OCI-LY7 (cell line): ENCODE measurements at regions not wholly inside any gene's neighbourhood (a gene's known extent, or its start where the extent isn't known, plus 50 kb on each side); places are given as distances from the start of the nearest gene placed in this dataset.

Experiments
- BruUV-seq: library from RNA; stranded (reverse); fragments of 400-500 nt; replicated peaks from 2 replicates; lab custom pipeline; 2021; lab: Mats Ljungman, UMichigan
- CTCF ChIA-PET: fragments of 300-600 bp; sonication (Branson Sonifier 250); formaldehyde crosslinking; loops from one replicate; lab custom pipeline; 2022; ENCODE audit warnings: antibody characterized with exemption; ENCODE audit not compliant: unreplicated experiment; lab: Charles Lee
- POLR2A ChIA-PET: fragments of 300-600 bp; sonication (Branson Sonifier 250); formaldehyde crosslinking; loops from one replicate; lab custom pipeline; 2022; ENCODE audit warnings: antibody characterized with exemption; lab: Charles Lee
- DNase-seq: peaks from one replicate; pipeline ENCODE4 v3.0.0-alpha.2; 2015; ENCODE audit warnings: low spot score
- H2AFZ ChIP-seq: fragments of 200-600 bp; sonication (generic), shearing (Covaris generic); 2 replicates; pipeline ENCODE4 v1.6.1; 2014; ENCODE audit warnings: mild to moderate bottlenecking, antibody characterized with exemption, low read length, moderate library complexity
- H3K27ac ChIP-seq: fragments of 200-600 bp; sonication (generic); 2 replicates; pipeline ENCODE4 v1.5.1; 2014; ENCODE audit warnings: mixed run types, low read depth, mild to moderate bottlenecking, moderate library complexity, low read length, inconsistent platforms; ENCODE audit not compliant: poor library complexity, severe bottlenecking
- H3K36me3 ChIP-seq: fragments of 200-600 bp; sonication (generic); 2 replicates; pipeline ENCODE4 v1.6.1; 2014; ENCODE audit warnings: mild to moderate bottlenecking, antibody characterized with exemption, low read length, moderate library complexity, mixed read lengths; ENCODE audit not compliant: insufficient read depth
- H3K4me1 ChIP-seq: fragments of 200-600 bp; sonication (generic); 2 replicates; pipeline ENCODE4 v1.5.1; 2014; ENCODE audit warnings: mild to moderate bottlenecking, low read length; ENCODE audit not compliant: insufficient read depth, poor library complexity, severe bottlenecking
- H3K4me2 ChIP-seq: fragments of 200-600 bp; sonication (generic); 2 replicates; pipeline ENCODE4 v1.6.1; 2014; ENCODE audit warnings: mild to moderate bottlenecking, low read length
- H3K4me3 ChIP-seq: fragments of 200-600 bp; sonication (generic); 2 replicates; pipeline ENCODE4 v1.5.1; 2014; ENCODE audit warnings: mild to moderate bottlenecking, low read depth, low read length; ENCODE audit not compliant: poor library complexity, severe bottlenecking
- H3K79me2 ChIP-seq: fragments of 200-600 bp; sonication (generic); 2 replicates; pipeline ENCODE4 v1.6.1; 2016; ENCODE audit warnings: low read depth, mild to moderate bottlenecking, low read length, moderate library complexity, mixed read lengths; ENCODE audit not compliant: insufficient read depth
- H3K9me2 ChIP-seq: fragments of 200-600 bp; sonication (generic); 2 replicates; pipeline ENCODE4 v1.6.1; 2016; ENCODE audit warnings: mild to moderate bottlenecking, low read length, mixed read lengths; ENCODE audit not compliant: insufficient read depth
- H3K9me3 ChIP-seq: fragments of 200-600 bp; sonication (generic); 2 replicates; pipeline ENCODE4 v1.6.1; 2014; ENCODE audit warnings: mild to moderate bottlenecking, mixed run types, low read length, mixed read lengths
- H4K20me1 ChIP-seq: fragments of 200-600 bp; sonication (generic); 2 replicates; pipeline ENCODE4 v1.6.1; 2014; ENCODE audit warnings: mild to moderate bottlenecking, antibody characterized with exemption, low read length, moderate library complexity, mixed read lengths; ENCODE audit not compliant: insufficient read depth
- EZH2phosphoT487 ChIP-seq: fragments of 200-600 bp; sonication (generic); IDR thresholded peaks from 2 replicates; pipeline ENCODE4 v1.6.1; 2018; ENCODE audit warnings: low read depth, borderline replicate concordance, mild to moderate bottlenecking, mixed run types, antibody characterized with exemption, low read length, moderate library complexity, mixed read lengths
- intact Hi-C: fragments of 100-400 bp; cut with micrococcal nuclease; formaldehyde crosslinking; loops from one replicate; pipeline ENCODE4 v1.10.0; 2022; ENCODE audit not compliant: unreplicated experiment
- TF ChIP-seq, protein P1 (sequence below): fragments of 200-600 bp; sonication (generic); conservative IDR thresholded peaks from 2 replicates; pipeline ENCODE4 v1.5.1; 2014; ENCODE audit warnings: mild to moderate bottlenecking, antibody characterized with exemption, low read length, moderate library complexity, mixed read lengths

DNA sequence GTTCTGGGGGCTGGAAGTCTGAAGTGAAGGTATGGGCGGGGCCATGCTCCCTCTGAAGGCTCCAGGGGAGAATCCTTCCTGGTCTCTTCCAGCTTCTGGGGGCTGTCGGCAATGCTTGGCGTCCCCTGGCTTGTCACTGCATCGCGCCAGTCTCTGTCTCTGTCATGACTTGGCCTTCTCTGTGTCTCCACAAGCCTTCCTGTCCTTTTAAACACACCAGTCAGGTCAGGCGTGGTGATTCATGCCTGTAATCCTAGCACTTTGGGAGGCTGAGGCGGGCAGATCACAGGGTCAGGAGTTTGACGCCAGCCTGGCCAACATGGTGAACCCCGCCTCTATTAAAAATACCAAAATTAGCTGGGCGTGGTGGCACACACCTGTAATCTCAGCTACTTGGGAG is 125.3 kb downstream of the ACTL8 start:
- intact Hi-C loops, result no loop called here

DNA sequence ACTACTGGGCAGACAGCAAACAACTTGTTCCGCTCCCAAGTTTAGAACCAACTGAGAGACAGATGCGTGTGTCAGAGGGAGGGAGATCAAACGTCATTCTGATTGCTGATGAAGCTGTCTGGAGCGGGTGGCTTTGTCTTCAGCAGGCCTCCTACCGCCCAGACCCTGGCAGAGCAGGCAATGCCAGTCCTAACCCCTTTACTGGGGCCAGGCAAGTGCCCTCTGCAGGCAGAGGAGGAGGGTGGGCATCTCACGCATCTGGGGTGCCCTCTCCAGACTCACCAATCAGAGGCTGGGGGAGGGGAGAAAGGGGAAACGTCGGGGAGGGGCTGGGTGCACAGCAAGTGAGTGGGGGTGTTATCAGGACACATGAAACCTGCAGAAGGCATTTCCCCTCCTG is 126.6 kb downstream of the ACTL8 start:
- ChIA-PET CTCF (no interaction called here), POLR2A (interaction anchor here (0.7 kb wide), 1 partner anchor 39 kb away, joined by 4 read pairs; no protein-coding TSS in a partner anchor)
- no peak for DNase-seq
- no peaks in the 10 kb centered on the region for H4K20me1 ChIP-seq
- no peaks in the 10 kb centered on the region for H3K9me3 ChIP-seq
- no peak overlapping the region for H3K4me2 ChIP-seq
- no peaks in the 10 kb centered on the region for H3K79me2 ChIP-seq
- no TSS peak for BruUV-seq
- intact Hi-C loops, result no loop called here
- no peak overlapping the region for H3K27ac ChIP-seq
- no peak overlapping the region for H3K4me3 ChIP-seq
- H3K9me2 ChIP-seq, result no peaks in the 10 kb centered on the region
- H3K36me3 ChIP-seq, result no peaks in the 10 kb centered on the region
- no peak overlapping the region for H2AFZ ChIP-seq
- no peaks in the 10 kb centered on the region for H3K4me1 ChIP-seq
- TF ChIP-seq, protein P1, sequence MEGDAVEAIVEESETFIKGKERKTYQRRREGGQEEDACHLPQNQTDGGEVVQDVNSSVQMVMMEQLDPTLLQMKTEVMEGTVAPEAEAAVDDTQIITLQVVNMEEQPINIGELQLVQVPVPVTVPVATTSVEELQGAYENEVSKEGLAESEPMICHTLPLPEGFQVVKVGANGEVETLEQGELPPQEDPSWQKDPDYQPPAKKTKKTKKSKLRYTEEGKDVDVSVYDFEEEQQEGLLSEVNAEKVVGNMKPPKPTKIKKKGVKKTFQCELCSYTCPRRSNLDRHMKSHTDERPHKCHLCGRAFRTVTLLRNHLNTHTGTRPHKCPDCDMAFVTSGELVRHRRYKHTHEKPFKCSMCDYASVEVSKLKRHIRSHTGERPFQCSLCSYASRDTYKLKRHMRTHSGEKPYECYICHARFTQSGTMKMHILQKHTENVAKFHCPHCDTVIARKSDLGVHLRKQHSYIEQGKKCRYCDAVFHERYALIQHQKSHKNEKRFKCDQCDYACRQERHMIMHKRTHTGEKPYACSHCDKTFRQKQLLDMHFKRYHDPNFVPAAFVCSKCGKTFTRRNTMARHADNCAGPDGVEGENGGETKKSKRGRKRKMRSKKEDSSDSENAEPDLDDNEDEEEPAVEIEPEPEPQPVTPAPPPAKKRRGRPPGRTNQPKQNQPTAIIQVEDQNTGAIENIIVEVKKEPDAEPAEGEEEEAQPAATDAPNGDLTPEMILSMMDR, result no peak
- TF ChIP-seq EZH2phosphoT487, result no peak

More for the DNA sequence above, 125.3 kb downstream of the ACTL8 start:
- Histone ChIP-seq H3K4me3 (no peak overlapping the region), H2AFZ (no peak overlapping the region), H3K79me2 (no peaks in the 10 kb centered on the region), H3K9me3 (no peaks in the 10 kb centered on the region), H4K20me1 (no peaks in the 10 kb centered on the region), H3K4me1 (no peaks in the 10 kb centered on the region), H3K4me2 (no peak overlapping the region), H3K9me2 (no peaks in the 10 kb centered on the region), H3K36me3 (no peaks in the 10 kb centered on the region), H3K27ac (no peak overlapping the region)
- TF ChIP-seq EZH2phosphoT487, result no peak
- TF ChIP-seq, protein P1, result no peak
- POLR2A ChIA-PET, result interaction anchor here (0.6 kb wide), 1 partner anchor 401 kb away, joined by 4 read pairs; no protein-coding TSS in a partner anchor
- CTCF ChIA-PET, result no interaction called here
- BruUV-seq, result no TSS peak
- DNase-seq, result no peak

DNA sequence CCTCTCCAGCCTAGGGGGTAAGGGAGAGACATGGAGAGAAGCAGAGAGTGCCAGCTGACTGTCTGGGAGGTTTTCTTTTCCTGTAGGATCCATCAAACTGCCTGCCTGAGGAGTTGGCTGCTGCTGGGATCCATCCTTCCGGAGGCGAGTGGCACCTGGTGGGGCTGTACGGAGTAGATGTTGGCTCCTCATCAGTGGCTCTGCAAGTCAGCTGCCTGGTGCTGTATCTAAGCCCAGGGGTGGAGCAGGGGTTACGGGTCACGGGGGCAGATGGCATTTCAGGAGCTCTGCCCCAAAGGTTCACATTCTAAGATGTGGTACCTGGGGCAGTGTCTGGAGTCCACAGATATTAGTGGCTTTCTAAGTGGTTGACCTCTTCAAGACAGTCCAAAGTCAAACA is 128.0 kb downstream of the ACTL8 start:
- no peaks in the 10 kb centered on the region for H4K20me1 ChIP-seq
- no peaks in the 10 kb centered on the region for H3K9me2 ChIP-seq
- H3K4me1 ChIP-seq, result no peaks in the 10 kb centered on the region
- POLR2A ChIA-PET, result no interaction called here
- intact Hi-C loops, result no loop called here
- no peaks in the 10 kb centered on the region for H3K79me2 ChIP-seq
- no peak overlapping the region for H2AFZ ChIP-seq
- CTCF ChIA-PET, result no interaction called here
- no peak for TF ChIP-seq EZH2phosphoT487
- TF ChIP-seq, protein P1, result no peak
- H3K4me3 ChIP-seq, result no peak overlapping the region
- no peak for DNase-seq
- no peaks in the 10 kb centered on the region for H3K36me3 ChIP-seq
- H3K27ac ChIP-seq, result no peak overlapping the region
- no peaks in the 10 kb centered on the region for H3K9me3 ChIP-seq
- BruUV-seq, result no TSS peak
- no peak overlapping the region for H3K4me2 ChIP-seq
